Mucosa of gallbladder (tissue), 1 donor: ENCODE measurements at regions not wholly inside any gene's neighbourhood (a gene's known extent, or its start where the extent isn't known, plus 50 kb on each side); places are given as distances from the start of the nearest gene placed in this dataset.

Source experiments
- DNase-seq: peaks from one replicate; pipeline ENCODE4 v3.0.0-alpha.2; 2020; ENCODE audit warnings: low spot score
- donor health status: DM: no; HTN: no; CAD: no.

DNA sequence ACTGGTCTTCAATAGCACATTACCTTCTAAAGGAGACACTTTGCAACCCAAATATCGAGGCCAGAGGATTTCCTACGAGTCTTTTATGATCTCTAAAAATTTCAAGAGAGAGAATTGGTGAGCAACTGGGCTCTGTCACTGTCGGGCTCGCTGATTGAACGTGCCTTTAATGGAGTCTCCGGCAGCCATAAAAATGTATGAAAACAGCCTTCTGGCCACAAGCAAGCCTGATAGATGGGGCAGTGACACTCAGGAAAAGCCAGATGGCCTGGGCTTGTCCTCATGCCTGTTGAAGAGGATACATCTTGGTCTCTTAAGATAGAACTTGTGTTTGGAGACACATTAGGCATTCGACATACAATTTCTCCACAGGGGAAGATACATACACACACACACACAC lies 419.5 kb upstream of the PROK2 start:
- DNase-seq, result no peak

DNA sequence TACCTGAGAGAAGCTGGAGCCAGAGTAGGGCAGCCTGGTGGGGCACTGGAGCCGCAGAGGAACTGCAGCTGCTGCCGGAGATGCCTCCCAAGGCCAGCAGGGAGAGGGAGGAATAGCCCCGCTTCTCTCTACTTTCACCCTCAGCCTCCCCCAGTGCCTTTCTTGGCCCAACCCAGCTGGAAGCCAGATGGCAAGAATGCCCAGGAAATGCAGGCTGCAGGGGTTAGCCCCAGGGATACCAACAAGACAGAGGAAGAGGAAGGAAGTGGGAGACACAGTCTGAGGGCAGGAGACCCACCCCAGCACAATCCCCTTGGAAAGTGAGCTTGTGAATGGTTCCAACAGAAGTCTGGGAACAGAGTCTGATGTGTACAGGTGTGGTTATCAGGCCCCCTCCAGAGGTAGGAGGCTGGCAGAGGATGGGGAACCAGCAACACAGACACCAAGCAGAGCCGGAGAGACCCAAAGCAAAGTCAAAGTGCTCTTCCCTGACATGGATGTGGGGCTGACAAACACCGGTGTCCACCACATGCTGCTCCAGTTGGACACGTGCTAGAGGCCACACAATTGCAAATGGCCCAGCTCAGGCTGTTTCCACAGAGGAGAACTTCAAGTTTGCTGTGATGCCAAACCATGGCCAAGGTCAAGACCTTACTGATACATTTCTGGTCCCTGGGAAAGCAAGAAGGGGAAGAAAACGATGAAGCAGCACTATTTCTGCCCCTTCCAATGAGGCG lies 418.8 kb upstream of the PROK2 start:
- DNase-seq, result no peak

DNA sequence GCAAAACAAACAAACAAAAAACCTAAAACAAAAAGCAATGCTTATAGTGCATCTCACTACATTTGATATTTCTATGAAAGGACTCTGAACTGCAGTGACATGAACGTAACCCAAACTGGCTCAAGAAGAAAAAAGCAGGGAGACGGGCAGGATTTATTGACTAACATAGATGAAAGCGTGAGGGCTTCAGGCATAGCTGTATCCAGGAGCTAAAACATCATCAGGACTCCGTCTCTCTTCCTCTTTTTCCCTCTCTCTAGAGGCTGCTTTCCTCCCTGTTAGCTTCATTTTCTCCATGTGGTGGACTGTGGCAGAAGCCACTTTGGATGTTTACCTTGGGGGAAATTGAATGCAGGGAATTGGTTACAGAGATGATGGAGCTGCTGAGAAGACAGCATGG lies 418.2 kb upstream of the PROK2 start:
- no peak for DNase-seq

DNA sequence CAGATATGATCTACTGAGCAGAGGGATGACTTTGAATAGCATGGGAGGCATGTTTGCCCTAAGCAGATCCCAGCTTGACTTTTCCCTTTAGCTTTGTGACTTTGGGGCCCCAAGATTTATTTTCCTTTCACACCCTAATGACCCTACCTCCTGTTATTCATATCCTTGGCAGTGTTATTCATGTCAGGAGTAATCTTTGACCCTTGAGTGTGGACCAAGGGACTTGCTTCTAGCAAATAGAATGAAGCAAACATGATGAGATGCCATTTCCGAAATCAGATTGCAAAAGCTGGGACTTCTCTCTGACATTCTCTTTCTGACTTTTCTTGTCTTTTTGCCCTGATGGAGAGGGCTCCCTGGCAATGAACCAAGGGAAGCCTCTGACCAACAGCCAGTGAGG lies 415.4 kb upstream of the PROK2 start:
- DNase-seq, result no peak

DNA sequence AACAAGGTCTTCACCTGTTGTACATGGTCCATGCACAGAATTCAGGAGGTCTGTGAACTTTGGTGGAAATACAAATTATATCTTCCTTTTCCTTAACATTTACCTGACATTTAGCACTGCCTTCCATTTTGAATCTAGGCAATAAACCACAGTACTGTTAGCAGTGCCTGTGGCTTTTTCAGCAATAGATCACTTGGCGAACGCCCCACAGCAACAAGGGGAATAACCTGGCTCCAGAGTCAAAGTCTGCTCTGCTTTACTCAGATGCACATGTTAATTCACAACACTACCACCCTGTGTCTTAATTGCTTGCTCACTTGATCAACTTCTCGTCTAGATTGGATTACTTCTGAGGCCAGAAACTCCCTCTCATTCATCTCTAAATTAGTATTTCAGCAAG lies 414.6 kb upstream of the PROK2 start:
- DNase-seq, result no peak

DNA sequence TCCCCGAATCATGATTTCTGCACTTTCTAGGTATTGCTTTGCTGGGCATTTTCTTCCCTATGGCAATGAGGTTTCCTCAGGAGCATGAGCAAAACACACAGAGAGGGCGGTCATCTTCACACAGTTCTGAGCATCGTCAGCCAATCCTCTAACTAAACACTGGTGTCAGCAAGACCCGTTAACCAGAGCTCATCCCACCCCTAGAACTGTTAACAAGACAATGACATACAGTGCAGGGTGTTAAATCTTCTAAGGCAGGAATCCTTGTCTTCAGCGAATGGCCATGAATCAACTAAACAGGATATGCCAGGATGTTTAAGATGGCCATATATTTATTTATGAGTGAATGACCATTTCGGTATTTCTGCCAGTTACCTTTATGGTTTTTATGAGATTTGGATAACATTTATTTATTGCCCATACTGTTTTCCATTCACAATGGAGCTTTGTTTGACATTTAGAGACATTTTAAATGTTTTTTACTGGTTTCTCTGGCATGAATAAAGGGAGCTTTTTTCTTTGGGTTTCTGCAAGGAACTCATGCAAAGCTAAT lies 411.5 kb upstream of the PROK2 start:
- DNase-seq, result no peak

DNA sequence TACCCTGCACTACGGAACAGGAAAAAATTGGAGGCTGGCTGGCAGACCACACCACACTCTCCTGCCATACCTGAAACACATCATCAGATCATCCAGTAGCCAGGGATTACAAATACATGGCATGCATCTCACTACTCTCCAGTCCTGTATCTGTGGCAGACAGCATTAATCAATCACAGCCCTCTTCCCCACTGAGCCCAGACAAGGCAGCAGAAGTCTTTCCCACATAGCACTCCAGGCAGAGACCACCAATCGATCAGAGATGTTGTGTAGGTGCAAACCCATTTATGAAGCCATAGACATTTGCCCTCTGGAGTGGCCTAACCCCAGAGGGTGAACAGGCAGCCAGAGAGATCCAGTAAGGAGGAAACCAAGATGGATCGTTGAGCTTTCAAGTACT lies 410.9 kb upstream of the PROK2 start:
- no peak for DNase-seq

DNA sequence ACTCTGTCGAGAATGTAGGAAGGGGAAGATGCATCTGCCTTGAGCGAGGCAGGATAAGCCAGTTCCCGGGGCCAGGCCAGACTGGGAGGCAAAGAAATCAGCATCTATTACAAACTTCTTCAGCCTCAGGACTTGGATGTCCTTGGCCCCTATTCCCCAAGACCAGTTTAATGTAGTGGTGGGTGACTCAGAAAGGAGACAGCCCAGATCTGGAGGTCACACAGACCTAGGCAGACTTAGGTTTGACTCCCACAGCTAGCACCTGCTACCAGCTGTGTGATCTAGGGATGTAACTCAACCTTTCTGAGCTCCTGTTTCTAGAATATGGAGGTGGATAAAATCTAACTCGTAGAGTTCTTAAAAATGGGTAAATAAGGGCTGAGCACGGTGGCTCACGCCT lies 409.5 kb upstream of the PROK2 start:
- no peak for DNase-seq

DNA sequence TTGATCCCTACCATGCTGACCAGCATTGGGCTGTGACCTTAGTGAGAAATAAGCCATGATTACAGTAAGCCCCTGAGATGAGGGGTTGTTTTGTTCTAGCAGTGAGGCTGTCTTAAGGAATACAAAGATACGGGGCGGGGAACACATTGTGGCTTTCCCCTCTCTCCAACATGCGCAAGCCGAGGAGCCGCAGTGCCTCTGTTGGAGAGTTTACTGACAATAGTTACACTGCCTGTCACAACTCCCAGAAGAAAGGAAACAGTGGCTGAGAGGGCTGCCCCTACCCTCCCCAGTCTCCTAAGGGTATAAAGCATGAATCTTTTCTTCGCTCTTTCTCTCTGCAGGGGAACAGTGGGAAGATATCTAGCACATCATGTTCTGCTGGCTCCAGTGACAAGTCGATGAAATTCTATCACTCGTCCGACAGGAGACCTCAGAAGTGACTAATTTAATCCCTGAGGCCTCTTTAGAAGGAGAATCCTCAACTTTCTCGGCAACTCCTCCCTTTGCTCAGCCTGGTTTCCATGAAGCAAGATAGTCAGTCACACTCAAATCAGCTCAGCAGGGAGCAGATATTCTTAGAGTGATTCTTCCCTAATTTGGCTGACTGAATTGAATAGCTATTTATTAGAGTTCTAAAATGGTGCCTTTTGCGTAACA lies 409.0 kb upstream of the PROK2 start:
- DNase-seq, result no peak

DNA sequence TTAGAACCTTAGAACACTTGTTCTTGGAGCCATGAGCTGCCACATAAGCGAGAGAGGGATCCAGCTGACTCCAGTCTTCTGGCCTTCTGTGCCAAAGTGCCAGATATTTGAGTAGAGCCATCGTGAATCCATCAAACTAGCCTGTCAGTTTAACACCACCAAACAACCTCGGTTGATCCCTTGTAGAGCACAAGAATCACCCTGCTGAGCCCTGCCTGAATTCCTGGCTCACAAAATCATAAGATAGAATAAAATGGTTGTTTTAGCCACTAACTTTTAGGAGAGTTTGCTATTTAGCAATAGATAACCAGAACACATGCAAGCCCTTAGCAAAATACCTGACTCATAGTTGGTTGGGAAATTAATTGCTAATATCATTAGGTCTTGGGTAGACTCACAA lies 407.6 kb upstream of the PROK2 start:
- no peak for DNase-seq

DNA sequence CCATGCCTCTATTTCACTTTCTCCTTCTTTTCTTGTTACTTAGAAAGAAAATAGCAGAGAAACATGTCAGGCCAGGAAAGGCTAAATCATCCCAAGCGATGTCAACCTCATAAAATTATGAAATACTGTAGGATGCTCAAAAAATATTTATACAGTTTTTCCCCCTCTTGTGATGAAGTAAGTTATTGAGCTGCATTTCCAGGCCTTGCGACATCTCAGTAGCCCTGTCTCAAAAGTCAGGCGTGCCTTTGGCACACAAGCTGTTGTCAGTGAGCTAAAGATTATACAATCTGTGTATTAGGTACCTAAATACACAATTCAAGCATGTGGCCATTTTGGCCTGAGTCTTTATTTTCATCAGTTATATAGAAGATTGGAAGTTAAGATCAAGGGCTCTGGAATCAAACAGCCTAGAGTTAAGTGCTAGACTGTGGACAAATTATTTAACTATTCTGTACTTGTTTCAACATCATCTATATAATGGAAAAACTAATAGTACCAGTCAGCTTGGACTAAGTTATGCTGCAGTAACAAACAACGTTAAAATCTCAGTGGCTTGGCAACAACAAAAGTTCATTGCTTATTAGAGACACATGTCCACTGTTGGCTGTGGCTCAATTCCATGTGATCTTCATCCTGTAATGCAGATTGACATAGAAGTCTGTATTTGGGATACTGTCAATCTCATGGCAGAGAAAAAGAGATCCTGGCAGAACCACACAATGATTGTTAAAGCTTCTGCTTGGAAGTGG lies 406.4 kb upstream of the PROK2 start:
- no peak for DNase-seq

DNA sequence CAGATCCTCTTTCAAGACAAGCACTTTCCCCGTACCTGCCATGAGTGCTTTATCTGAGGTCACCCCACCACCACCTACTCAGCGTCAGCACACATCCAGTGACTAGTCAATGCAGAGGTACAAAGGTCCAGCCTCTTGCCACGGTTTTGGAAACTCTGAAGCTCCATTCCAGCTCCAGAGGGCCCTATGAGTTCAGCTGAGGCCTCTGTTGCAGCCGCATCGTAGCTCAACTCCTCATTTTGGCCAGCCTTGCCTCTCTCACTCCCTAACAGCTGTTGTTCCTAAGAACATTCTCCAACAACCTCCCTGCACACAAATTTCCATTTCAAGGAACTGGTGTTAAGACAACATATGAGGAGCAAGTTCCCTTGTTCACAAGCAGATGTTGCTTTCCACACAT lies 405.1 kb upstream of the PROK2 start:
- no peak for DNase-seq

DNA sequence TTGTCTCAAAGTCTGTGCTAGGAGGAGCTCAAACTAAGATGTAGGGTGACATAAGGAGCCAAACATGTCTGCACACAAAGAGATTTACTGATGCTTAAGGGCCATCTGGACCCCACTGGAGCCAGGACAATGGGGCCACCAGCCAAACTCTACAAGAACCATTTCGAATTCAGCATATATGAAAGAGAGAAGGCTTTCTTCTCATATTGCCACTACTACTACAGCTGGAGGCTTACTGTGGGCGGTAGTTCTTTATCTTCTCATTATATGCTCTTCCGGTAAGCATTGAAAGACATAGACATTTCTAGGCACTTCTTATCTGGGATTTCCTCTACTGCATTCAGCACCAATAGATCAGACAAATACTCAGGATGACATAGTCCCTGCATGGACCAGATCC lies 404.4 kb upstream of the PROK2 start:
- no peak for DNase-seq

DNA sequence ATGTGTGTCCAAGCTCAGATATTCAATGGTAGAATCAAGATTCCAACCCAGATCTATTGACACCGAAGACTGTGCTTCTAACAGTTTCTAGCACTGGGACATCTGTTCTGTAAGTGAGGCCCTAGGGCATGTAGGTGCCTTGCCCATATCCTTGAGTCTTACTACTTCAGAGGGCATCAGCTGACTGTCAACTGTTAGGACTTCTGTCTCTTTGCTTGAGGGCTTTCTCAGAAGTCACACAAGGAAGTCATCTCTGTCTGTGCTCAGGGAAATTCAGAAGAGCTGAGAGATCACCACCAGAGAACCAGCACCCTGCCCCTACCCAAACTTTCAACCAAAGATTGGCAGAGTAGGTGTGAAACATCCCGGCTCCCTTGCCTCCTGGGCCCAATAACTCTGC lies 403.6 kb upstream of the PROK2 start:
- DNase-seq, result no peak

DNA sequence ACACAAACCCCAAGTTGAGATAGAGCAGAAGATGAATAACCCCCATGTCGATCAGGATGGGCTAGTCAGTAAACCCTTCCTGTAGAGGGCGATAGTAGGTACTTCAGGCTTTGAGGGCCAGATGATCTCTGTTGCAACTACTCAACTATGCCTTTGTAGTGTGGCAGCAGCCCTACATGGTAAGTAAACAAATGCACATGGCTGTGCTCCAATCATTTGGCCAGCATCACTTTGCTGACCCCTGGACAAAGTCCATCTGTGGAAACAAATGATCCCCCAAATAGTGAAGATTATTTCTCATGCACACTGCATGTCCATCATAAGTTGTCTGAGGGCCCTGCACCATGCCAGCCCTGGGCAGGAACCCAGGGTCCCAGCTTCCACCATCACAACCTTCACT lies 402.2 kb upstream of the PROK2 start:
- DNase-seq, result no peak

DNA sequence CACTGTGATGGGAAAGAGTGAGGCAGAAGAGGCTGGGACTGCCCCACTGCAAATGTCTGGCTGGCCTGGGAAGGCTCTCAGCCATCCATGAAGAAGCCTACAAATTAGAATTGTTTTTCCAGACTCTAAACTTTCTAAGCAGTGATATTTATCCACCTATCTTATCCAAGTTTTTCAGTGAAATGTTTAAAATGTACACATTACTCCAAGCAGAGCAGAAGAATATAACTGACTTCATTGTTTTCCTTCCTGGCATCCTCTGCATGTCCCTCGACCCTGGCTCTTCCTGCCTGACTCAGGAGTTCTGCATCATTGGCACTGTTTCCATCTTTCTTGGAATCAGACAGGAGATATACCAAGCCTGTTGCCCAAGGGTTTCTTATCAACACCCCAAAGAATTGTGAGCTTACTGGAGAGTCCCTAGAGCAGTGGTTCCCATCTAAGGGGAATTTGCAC lies 401.5 kb upstream of the PROK2 start:
- no peak for DNase-seq

DNA sequence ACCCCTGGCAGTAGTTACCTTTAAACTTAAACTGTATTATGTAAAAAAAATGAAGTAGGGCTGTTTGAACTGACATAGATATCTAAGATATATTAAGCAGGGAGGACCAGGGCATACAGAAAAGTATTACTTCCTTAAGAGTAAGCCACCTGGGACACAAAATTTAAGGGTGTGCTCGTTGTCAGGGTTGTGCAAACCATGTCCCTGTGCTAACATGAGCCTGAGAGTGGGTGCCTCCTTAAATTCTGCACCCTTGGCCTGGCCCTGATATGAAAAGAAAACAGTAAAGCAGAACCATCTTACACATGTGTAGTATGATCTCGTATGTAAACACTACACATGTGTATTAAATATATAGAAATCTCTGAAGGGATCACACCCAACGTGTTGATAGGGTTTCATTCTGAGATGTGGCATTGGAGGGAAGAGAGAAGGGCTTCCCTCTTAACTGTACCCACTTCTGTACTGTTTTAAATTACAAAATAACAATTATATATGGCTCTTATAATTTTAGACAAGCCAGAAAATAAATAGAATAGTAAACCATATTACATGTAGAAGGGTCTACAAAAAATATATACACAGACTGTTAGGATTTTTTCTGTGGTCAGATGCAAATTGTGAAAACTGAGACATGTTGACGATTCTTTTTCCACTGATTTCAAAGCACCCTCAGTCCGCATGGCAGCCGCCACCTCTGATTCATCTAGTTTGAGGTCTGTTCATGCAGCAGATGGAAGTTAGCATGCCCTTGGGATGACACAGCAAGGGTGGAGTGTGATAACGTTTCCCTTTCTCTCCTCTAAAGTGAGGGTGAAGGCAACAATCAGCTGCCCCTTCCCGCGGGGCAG lies 400.8 kb upstream of the PROK2 start:
- no peak for DNase-seq

DNA sequence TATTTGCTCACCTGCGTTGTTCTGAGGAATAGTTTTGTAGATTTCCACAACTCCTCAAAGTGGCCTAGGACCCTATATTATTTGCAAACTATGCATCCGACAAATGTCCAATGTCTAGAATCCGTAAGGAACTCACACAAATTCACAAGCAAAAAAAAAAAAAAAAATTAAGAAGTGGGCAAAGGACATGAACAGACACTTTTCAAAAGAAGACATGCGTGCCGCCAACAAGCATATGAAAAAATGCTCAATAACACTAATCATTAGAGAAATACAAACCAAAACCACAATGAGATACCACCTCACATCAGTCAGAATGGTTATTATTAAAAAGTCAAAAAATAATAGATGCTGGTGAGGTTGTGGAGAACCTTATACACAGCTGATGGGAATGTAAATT lies 398.5 kb upstream of the PROK2 start:
- DNase-seq, result no peak

DNA sequence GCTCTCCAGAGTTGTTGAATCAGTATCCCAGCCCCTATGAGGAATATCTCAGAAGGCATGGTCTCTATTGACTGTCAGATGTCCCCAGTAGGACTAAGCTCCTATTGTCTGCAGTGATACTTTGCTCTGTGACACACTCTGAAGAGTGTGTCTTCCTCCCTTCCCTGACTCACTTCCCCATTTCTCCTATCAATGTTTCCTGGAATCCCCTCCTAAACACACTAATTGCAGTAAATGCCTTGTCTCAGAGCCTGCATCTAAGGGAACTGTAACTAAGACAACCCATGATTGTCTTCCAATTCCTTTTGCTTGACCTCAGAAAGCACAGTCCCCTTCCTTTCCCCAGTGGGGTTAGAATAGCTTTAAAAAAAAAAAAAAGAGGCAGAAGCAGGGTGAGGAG lies 397.3 kb upstream of the PROK2 start:
- no peak for DNase-seq

DNA sequence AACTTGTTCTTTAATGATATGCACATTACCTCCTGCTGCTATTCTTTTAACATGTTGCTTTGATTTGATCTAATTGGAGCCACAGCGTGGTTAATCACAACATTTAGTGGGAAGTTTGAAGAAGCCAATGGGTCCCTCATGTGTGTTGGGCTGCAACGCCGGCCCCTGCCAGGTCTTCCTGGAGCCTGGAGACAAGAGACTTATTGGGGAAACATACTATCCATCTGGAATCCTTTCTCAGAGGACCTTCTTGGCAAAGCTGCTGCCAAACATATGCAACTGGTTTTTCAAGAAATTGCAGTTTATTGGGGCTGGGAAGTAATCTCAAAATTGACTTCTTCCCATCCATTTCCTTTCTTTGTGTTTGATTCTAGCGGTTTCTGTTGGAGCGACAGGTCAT lies 396.3 kb upstream of the PROK2 start:
- DNase-seq, result no peak

DNA sequence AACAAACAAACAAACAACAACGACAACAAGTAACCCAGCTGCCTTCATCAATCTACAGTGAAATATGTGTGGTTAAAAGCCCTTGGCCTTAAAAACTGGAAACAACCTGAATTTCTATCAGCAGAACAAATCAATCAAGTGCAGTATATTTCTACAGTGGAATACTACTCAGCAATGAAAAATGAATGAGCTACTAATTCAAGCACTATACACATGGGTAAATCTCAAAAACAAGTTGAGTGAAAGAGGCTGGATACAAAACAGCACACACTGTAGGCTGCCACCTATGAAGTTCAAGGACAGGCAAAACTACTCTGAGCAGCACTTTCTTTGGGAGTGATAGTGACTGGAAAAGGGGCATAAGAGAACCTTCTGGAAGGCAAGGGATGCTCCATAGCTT lies 395.5 kb upstream of the PROK2 start:
- no peak for DNase-seq

DNA sequence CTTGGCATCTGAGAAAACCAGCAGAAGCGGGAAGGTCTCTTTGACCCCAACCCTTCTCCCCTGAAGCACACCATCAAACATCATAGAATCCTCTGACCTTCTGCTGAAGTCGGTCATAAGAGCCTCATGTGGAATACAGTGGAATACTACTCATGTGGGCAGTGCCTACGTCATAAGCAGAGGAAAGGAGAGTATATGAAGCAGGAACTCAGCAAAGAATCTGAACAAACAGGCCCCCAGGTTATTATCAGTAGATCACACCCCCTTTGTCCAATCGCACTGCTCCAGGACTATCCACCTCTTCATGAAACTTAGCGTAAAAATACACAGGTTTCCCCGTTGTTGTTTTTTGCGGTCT lies 394.1 kb upstream of the PROK2 start:
- DNase-seq, result no peak
